Endothelial cell of umbilical vein (primary cell): ENCODE measurements at regions not wholly inside any gene's neighbourhood (a gene's known extent, or its start where the extent isn't known, plus 50 kb on each side); places are given as distances from the start of the nearest gene placed in this dataset.

Experiments
- BruUV-seq: library from RNA; stranded (reverse); fragments of 400-500 nt; replicated peaks from 2 replicates; lab custom pipeline; 2021; lab: Mats Ljungman, UMichigan
- CTCF ChIA-PET: fragments of 300-600, 350-600 bp; sonication (Branson Sonifier 250); formaldehyde crosslinking; loops from one replicate; lab custom pipeline; 2021; ENCODE audit warnings: antibody characterized with exemption, inconsistent platforms; lab: Charles Lee
- POLR2A ChIA-PET: fragments of 300-600, 350-600 bp; sonication (Branson Sonifier 250); formaldehyde crosslinking; loops from one replicate; lab custom pipeline; 2021; ENCODE audit warnings: antibody characterized with exemption, inconsistent platforms; lab: Charles Lee
- DNase-seq: peaks from one replicate; pipeline ENCODE4 v3.0.0-alpha.2; 2011; ENCODE audit warnings: low read depth, low spot score
- FAIRE-seq: peaks from 2 replicates; lab custom pipeline; 2011; peaks lifted over from hg19 to GRCh38; lab: Jason Lieb, UNC
- H2AFZ ChIP-seq: 2 replicates; pipeline ENCODE4 v1.6.0; 2012; ENCODE audit warnings: low read depth, low read length, control low read depth, inconsistent platforms
- H3K27ac ChIP-seq: 2 replicates; pipeline ENCODE4 v1.5.1; 2011; ENCODE audit warnings: low read depth, mild to moderate bottlenecking, control low read depth, low read length, moderate library complexity; ENCODE audit not compliant: insufficient read depth
- H3K27me3 ChIP-seq, 2 experiments: 2 replicates each; pipeline versions ENCODE4 v1.6.0 to v1.6.1; 2011; ENCODE audit warnings: low read length in 2 of 2, mixed read lengths in 1 of 2; ENCODE audit not compliant: control insufficient read depth in 2 of 2, insufficient read depth in 2 of 2
- H3K36me3 ChIP-seq, 2 experiments: 2 replicates in 1 of 2; 3 replicates in 1 of 2; pipeline ENCODE4 v1.5.1; 2011; ENCODE audit warnings: low read length in 2 of 2, mild to moderate bottlenecking in 1 of 2, moderate library complexity in 1 of 2; ENCODE audit not compliant: control insufficient read depth in 2 of 2, insufficient read depth in 2 of 2; ENCODE audit errors: extremely low read depth in 1 of 2
- H3K4me1 ChIP-seq: 3 replicates; pipeline ENCODE4 v1.5.1; 2011; ENCODE audit warnings: mild to moderate bottlenecking, low read length; ENCODE audit not compliant: control insufficient read depth, insufficient read depth; ENCODE audit errors: extremely low read depth
- H3K4me2 ChIP-seq: 2 replicates; pipeline ENCODE4 v1.6.1; 2011; ENCODE audit warnings: low read length, control low read depth, mixed read lengths; ENCODE audit not compliant: insufficient read depth
- H3K4me3 ChIP-seq, 3 experiments: fragments of 200-600 bp in 1 of 3; sonication (generic), shearing (Covaris generic) in 1 of 3; replicated peaks in 1 of 3; 2 replicates each; pipeline ENCODE4 v1.5.1; 2011 to 2016; ENCODE audit warnings: control low read depth in 3 of 3, low read length in 3 of 3, mild to moderate bottlenecking in 2 of 3, inconsistent platforms in 1 of 3, low read depth in 1 of 3, moderate library complexity in 1 of 3; ENCODE audit not compliant: insufficient read depth in 1 of 3
- H3K79me2 ChIP-seq: 2 replicates; pipeline ENCODE4 v1.6.0; 2012; ENCODE audit warnings: low read length, inconsistent platforms; ENCODE audit not compliant: control insufficient read depth, insufficient read depth
- H3K9ac ChIP-seq: replicated peaks from 2 replicates; pipeline ENCODE3; 2011; ENCODE audit warnings: low read length, control low read depth; ENCODE audit not compliant: insufficient read depth; ENCODE audit errors: extremely low read depth
- H3K9me1 ChIP-seq: replicated peaks from 3 replicates; pipeline ENCODE4 v1.6.0; 2011; ENCODE audit warnings: mild to moderate bottlenecking, low read length; ENCODE audit not compliant: control insufficient read depth, insufficient read depth; ENCODE audit errors: extremely low read depth
- H3K9me3 ChIP-seq: replicated peaks from 2 replicates; pipeline ENCODE4 v1.5.1; 2012; ENCODE audit warnings: low read length, inconsistent platforms; ENCODE audit not compliant: control insufficient read depth, insufficient read depth
- H4K20me1 ChIP-seq: replicated peaks from 2 replicates; pipeline ENCODE3; 2011; ENCODE audit warnings: mild to moderate bottlenecking, low read length; ENCODE audit not compliant: control insufficient read depth, insufficient read depth; ENCODE audit errors: extremely low read depth
- CTCF ChIP-seq, 2 donors: IDR thresholded peaks; 1 replicate in 1 of 2; 2 replicates in 1 of 2; pipeline ENCODE4 v1.5.1; 2011; ENCODE audit warnings: low read length in 2 of 2, mild to moderate bottlenecking in 2 of 2, moderate library complexity in 2 of 2, control low read depth in 1 of 2, inconsistent platforms in 1 of 2, low read depth in 1 of 2; ENCODE audit not compliant: insufficient read depth in 1 of 2; ENCODE audit errors: extremely low read depth in 1 of 2
- EZH2 ChIP-seq: IDR thresholded peaks from 2 replicates; pipeline ENCODE4 v1.6.1; 2012; ENCODE audit warnings: borderline replicate concordance, low read depth, mild to moderate bottlenecking, moderate library complexity, low read length, inconsistent platforms; ENCODE audit not compliant: severe bottlenecking
- FOS ChIP-seq: IDR thresholded peaks from 2 replicates; pipeline ENCODE4 v1.6.1; 2011; ENCODE audit warnings: mild to moderate bottlenecking, low read length, moderate library complexity, borderline replicate concordance; ENCODE audit not compliant: insufficient read depth
- GATA2 ChIP-seq: IDR thresholded peaks from 2 replicates; pipeline ENCODE4 v1.7.0; 2011; ENCODE audit warnings: low read depth, mild to moderate bottlenecking, moderate library complexity, mixed read lengths, low read length; ENCODE audit not compliant: insufficient read length, insufficient read depth
- JUN ChIP-seq: IDR thresholded peaks from 2 replicates; pipeline ENCODE4 v1.6.1; 2011; ENCODE audit warnings: borderline replicate concordance, low read depth; ENCODE audit not compliant: insufficient read length, insufficient read depth
- MAX ChIP-seq: IDR thresholded peaks from 2 replicates; pipeline ENCODE4 v1.6.1; 2011; ENCODE audit not compliant: insufficient read depth, insufficient read length
- MYC ChIP-seq: IDR thresholded peaks from one replicate; pipeline ENCODE4 v1.6.1; 2011; ENCODE audit warnings: mild to moderate bottlenecking, low read depth, low read length
- POLR2A ChIP-seq: IDR thresholded peaks from 2 replicates; pipeline ENCODE4 v1.6.1; 2012; ENCODE audit warnings: low read depth, mild to moderate bottlenecking, control low read depth, low read length
- POLR2AphosphoS5 ChIP-seq: IDR thresholded peaks from 2 replicates; pipeline ENCODE4 v1.6.1; 2012; ENCODE audit warnings: low read depth, mild to moderate bottlenecking, control low read depth, low read length, moderate library complexity; ENCODE audit not compliant: insufficient read depth
- dilution Hi-C: fragments of 300-500 bp; cut with MboI; formaldehyde crosslinking; loops from one replicate; pipeline ENCODE4 v1.15.0; 2019; ENCODE audit warnings: low sequenced_read_pairs; ENCODE audit not compliant: extremely low pct_ligation_motif_present
- intact Hi-C: fragments of 100-400 bp; cut with micrococcal nuclease; formaldehyde crosslinking; loops from one replicate; pipeline ENCODE4 v1.10.0; 2022

GRCh38 chr7:91374321-91374989, 110.2 kb downstream of the FZD1 start:
- Histone ChIP-seq H2AFZ (no peak overlapping the region), H3K27ac (no peak overlapping the region), H3K4me1 (no peaks in the 10 kb centered on the region), H3K79me2 (no peaks in the 10 kb centered on the region), H3K27me3 (no peaks in the 10 kb centered on the region), H3K9me3 (no peaks in the 10 kb centered on the region), H4K20me1 (no peaks in the 10 kb centered on the region), H3K36me3 (no peaks in the 10 kb centered on the region), H3K4me3 (no peak overlapping the region), H3K9me1 (no peaks in the 10 kb centered on the region), H3K4me2 (no peak overlapping the region), H3K9ac (no peak overlapping the region)
- intact Hi-C loops (no loop called here), dilution Hi-C loops (no loop called here)
- DNase-seq: no peak
- BruUV-seq: no TSS peak
- no peak for FAIRE-seq
- ChIA-PET CTCF (interaction anchor here (1.0 to 2.4 kb wide), 2 partner anchors 10 to 87 kb away, joined by 3 to 8 read pairs; no protein-coding TSS in a partner anchor), POLR2A (no interaction called here)
- no peak for TF ChIP-seq MYC
- no peak for TF ChIP-seq FOS
- no peak for TF ChIP-seq EZH2
- TF ChIP-seq POLR2AphosphoS5: no peak
- TF ChIP-seq POLR2A: no peak
- no peak for TF ChIP-seq GATA2
- no peak for TF ChIP-seq CTCF (IDR thresholded peaks at IDR 0.05; ENCODE audit: extremely low read depth in 1 of 2, insufficient read depth in 1 of 2, low read depth in 1 of 2, low read length in 2 of 2)
- no peak for TF ChIP-seq MAX
- TF ChIP-seq JUN: no peak
